GM21360 (cell line): ENCODE measurements at regions not wholly inside any gene's neighbourhood (a gene's known extent, or its start where the extent isn't known, plus 50 kb on each side); places are given as distances from the start of the nearest gene placed in this dataset.
"Not testable (repeated sequence)": the region's sequence is repeated elsewhere in the genome, so short reads cannot be mapped to it uniquely, and the experiment has no call there.

Source experiments
- ATAC-seq: cut with Tn5 transposase; IDR thresholded peaks from one replicate; pipeline ENCODE4 v1.9.1; 2021; ENCODE audit warnings: mild to moderate bottlenecking, moderate library complexity; ENCODE audit not compliant: unreplicated experiment

- ATAC-seq, result no peak
These were observed 52.5 kb upstream of the FBXO28 start for GRCh38 chr1:224061436-224061835.

- ATAC-seq, result no peak
These were observed 53.9 kb upstream of the FBXO28 start for GRCh38 chr1:224059897-224060427.

GRCh38 chr1:224058303-224058702 lies 55.6 kb upstream of the FBXO28 start:
- ATAC-seq, result no peak

GRCh38 chr1:224057461-224058199 lies 56.3 kb upstream of the FBXO28 start:
- no peak for ATAC-seq

- no peak for ATAC-seq
These were observed 59.3 kb upstream of the FBXO28 start for GRCh38 chr1:224054611-224055010.

GRCh38 chr1:224054012-224054411 lies 59.9 kb upstream of the FBXO28 start:
- ATAC-seq, result no peak

- ATAC-seq, result no peak
These were observed 60.5 kb upstream of the FBXO28 start for GRCh38 chr1:224053456-224053855.

- no peak for ATAC-seq
These were observed 61.1 kb upstream of the FBXO28 start for GRCh38 chr1:224052772-224053171.

GRCh38 chr1:224051782-224052181 lies 62.1 kb upstream of the FBXO28 start:
- ATAC-seq, result not testable (repeated sequence)

- ATAC-seq, result no peak
These were observed 62.9 kb upstream of the FBXO28 start for GRCh38 chr1:224051086-224051406.

- no peak for ATAC-seq
These were observed 66.4 kb upstream of the FBXO28 start for GRCh38 chr1:224047538-224047937.

- ATAC-seq, result no peak
These were observed 68.4 kb upstream of the FBXO28 start for GRCh38 chr1:224045556-224045955.

- no peak for ATAC-seq
These were observed 69.5 kb upstream of the FBXO28 start for GRCh38 chr1:224044420-224044819.

GRCh38 chr1:224042557-224043118 lies 71.3 kb upstream of the FBXO28 start:
- ATAC-seq, result no peak

GRCh38 chr1:224041032-224041431 lies 72.9 kb upstream of the FBXO28 start:
- no peak for ATAC-seq

GRCh38 chr1:224040423-224040822 lies 73.5 kb upstream of the FBXO28 start:
- ATAC-seq, result not testable (repeated sequence)

- not testable (repeated sequence) for ATAC-seq
These were observed 73.9 kb upstream of the FBXO28 start for GRCh38 chr1:224040006-224040405.

- ATAC-seq, result not testable (repeated sequence)
These were observed 75.1 kb upstream of the FBXO28 start for GRCh38 chr1:224038832-224039231.

- not testable (repeated sequence) for ATAC-seq
These were observed 76.5 kb upstream of the FBXO28 start for GRCh38 chr1:224037362-224037761.

GRCh38 chr1:224032608-224033276 lies 81.2 kb upstream of the FBXO28 start:
- not testable (repeated sequence) for ATAC-seq

- not testable (repeated sequence) for ATAC-seq
These were observed 81.9 kb upstream of the FBXO28 start for GRCh38 chr1:224031986-224032385.

- ATAC-seq, result not testable (repeated sequence)
These were observed 83.7 kb upstream of the FBXO28 start for GRCh38 chr1:224030257-224030656.
